ENCODE measurements at regions not wholly inside any gene's neighbourhood (a gene's known extent, or its start where the extent isn't known, plus 50 kb on each side); places are given as distances from the start of the nearest gene placed in this dataset.

DNA sequence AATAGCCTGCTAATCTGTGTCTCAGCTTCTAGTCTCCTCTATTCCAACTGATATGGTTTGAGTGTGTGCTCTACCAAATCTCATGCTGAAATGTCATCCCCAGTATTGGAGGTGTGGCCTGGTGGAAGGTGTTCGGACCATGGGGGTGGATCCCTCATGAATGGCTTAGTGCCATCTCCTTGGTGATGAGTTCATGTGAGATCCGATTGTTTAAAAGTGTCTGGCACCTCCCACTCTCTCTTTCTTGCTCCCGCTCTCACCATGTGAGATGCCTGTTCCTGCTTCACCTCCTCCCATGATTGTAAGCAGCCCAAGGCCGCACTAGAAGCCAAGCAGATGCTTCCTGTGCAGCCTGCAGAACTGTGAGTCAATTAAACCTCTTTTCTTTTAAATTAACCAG is 73.5 kb upstream of the CAMK1G start:
- TF ChIP-seq, protein P1, sequence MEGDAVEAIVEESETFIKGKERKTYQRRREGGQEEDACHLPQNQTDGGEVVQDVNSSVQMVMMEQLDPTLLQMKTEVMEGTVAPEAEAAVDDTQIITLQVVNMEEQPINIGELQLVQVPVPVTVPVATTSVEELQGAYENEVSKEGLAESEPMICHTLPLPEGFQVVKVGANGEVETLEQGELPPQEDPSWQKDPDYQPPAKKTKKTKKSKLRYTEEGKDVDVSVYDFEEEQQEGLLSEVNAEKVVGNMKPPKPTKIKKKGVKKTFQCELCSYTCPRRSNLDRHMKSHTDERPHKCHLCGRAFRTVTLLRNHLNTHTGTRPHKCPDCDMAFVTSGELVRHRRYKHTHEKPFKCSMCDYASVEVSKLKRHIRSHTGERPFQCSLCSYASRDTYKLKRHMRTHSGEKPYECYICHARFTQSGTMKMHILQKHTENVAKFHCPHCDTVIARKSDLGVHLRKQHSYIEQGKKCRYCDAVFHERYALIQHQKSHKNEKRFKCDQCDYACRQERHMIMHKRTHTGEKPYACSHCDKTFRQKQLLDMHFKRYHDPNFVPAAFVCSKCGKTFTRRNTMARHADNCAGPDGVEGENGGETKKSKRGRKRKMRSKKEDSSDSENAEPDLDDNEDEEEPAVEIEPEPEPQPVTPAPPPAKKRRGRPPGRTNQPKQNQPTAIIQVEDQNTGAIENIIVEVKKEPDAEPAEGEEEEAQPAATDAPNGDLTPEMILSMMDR (IDR thresholded peaks at IDR 0.05; ENCODE audit: poor library complexity, severe bottlenecking), result no peak
- TF ChIP-seq EZH2 (IDR thresholded peaks at IDR 0.05; ENCODE audit: borderline replicate concordance, insufficient read depth, low read length, poor library complexity, severe bottlenecking) (no peak), RAD21 (conservative IDR thresholded peaks at IDR 0.05) (no peak)
